ENCODE measurements at regions not wholly inside any gene's neighbourhood (a gene's known extent, or its start where the extent isn't known, plus 50 kb on each side); places are given as distances from the start of the nearest gene placed in this dataset.
A peak's percentile ranks its signal among the peaks of the same experiment; 100 is the strongest.

DNA sequence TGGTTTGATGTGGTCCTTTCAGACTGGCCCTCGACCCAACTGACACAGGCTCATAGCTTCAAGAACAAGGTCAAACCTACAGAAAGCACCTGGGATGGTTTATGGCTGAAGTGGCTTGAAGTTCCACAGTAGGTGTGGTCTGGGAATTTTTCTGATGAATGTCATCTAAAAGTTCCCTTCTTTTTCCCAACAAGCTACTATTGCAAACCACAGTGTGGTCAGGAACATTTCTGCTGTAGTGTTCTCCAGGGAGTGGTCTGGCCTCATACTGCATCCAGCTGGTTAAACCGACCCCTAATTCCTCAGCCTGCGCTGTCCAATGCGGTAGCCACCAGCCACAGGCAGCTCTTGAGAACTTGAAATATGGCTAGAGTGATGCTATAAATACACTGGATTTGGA lies 92.7 kb downstream of the FAM124B start:
- POLR2A ChIA-PET = no interaction called here
- no peak for TF ChIP-seq CTCF (IDR thresholded peaks at IDR 0.05; ENCODE audit: control extremely low read depth, extremely low read depth, low read depth, missing control alignments)
- CTCF ChIA-PET = interaction anchor here (0.8 kb wide), 1 partner anchor 9 kb away, joined by 4 read pairs; no protein-coding TSS in a partner anchor
- no peak for DNase-seq (ENCODE audit: extremely low spot score)

GRCh38 chr2:224308272-224308911 lies 93.5 kb downstream of the FAM124B start:
- peak; percentile 30 for DNase-seq (ENCODE audit: extremely low spot score)
- ChIA-PET CTCF (interaction anchor here (0.8 to 1.2 kb wide), 2 partner anchors 10 to 694 kb away, joined by 3 to 4 read pairs; no protein-coding TSS in a partner anchor), POLR2A (no interaction called here)
- TF ChIP-seq CTCF (IDR thresholded peaks at IDR 0.05; ENCODE audit: control extremely low read depth, extremely low read depth, low read depth, missing control alignments) = no peak

- no peak for TF ChIP-seq CTCF (IDR thresholded peaks at IDR 0.05; ENCODE audit: control extremely low read depth, extremely low read depth, low read depth, missing control alignments)
- DNase-seq (ENCODE audit: extremely low spot score) = no peak
- CTCF ChIA-PET = interaction anchor here (1.0 kb wide), 1 partner anchor 19 kb away, joined by 3 read pairs; no protein-coding TSS in a partner anchor
- POLR2A ChIA-PET = no interaction called here
These were observed 99.0 kb downstream of the FAM124B start for GRCh38 chr2:224302952-224303351.

GRCh38 chr2:224293976-224294375 lies 107.9 kb downstream of the FAM124B start:
- POLR2A ChIA-PET = no interaction called here
- CTCF ChIA-PET = interaction anchor here (1.3 kb wide), 1 partner anchor 10 kb away, joined by 3 read pairs; no protein-coding TSS in a partner anchor
- no peak for DNase-seq (ENCODE audit: extremely low spot score)
- TF ChIP-seq CTCF (IDR thresholded peaks at IDR 0.05; ENCODE audit: control extremely low read depth, extremely low read depth, low read depth, missing control alignments) = no peak

DNA sequence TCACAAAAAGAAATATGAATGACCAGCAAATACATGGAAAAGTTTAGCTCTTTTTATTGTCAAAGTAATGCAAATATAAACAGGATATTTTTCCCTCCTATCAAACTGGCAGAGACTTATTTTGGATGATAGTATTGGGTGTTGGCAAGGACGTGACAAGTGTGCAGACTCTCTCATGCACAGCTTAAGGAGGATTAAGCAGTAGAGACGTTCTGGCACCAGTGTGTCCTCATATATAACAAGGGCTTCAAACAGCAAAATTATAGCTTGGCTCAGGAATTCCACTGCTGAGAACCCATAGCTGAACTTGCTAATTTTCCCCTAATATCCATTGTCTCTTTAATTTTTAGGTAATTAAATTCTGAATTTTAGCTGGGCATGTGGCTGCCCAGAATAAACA lies 114.4 kb downstream of the FAM124B start:
- ChIA-PET POLR2A (no interaction called here), CTCF (interaction anchor here (0.6 to 8.4 kb wide), 6 partner anchors 10 to 1316 kb away, joined by 3 to 176 read pairs (median 3); no protein-coding TSS in a partner anchor)
- DNase-seq (ENCODE audit: extremely low spot score) = no peak
- no peak for TF ChIP-seq CTCF (IDR thresholded peaks at IDR 0.05; ENCODE audit: control extremely low read depth, extremely low read depth, low read depth, missing control alignments)

- no peak for DNase-seq (ENCODE audit: extremely low spot score)
- CTCF ChIA-PET = interaction anchor here (1.0 to 8.4 kb wide), 6 partner anchors 10 to 1315 kb away, joined by 3 to 176 read pairs (median 7); no protein-coding TSS in a partner anchor
- POLR2A ChIA-PET = no interaction called here
- no peak for TF ChIP-seq CTCF (IDR thresholded peaks at IDR 0.05; ENCODE audit: control extremely low read depth, extremely low read depth, low read depth, missing control alignments)
These were observed 115.0 kb downstream of the FAM124B start for GRCh38 chr2:224286923-224287322.
